ENCODE measurements at regions not wholly inside any gene's neighbourhood (a gene's known extent, or its start where the extent isn't known, plus 50 kb on each side); places are given as distances from the start of the nearest gene placed in this dataset.

DNA sequence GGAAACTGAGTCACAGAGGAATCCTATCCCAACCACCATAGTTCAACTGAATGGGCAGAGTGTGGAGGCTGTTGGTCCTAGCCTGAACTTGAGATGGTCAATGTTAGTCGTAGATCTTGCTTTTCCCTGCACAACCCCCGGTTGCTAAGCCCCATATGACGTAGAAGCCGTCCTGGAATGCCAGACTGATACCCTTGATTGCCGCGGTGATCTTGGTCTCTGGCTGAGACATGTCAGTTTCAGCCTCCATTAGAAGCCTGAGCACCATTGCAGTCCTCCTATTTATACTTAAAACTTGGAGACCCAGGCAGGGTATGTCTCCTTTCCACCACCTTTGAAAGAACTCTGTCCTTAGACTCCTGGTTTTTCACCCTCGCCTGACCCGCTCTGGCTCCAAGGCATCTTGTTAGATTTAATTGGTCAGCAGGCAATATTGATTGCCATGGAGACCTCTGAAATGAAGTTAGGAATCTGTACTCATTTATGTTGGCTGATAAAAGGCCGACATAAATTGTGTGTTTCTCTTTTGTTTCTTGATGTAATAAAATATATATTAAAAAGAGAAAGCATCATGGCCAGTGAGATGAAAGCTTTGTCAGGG lies 53.4 kb downstream of the RPLP1 start:
- CTCF ChIA-PET: no interaction called here
- POLR2A ChIA-PET: no interaction called here
- DNase-seq (ENCODE audit: extremely low spot score): no peak

DNA sequence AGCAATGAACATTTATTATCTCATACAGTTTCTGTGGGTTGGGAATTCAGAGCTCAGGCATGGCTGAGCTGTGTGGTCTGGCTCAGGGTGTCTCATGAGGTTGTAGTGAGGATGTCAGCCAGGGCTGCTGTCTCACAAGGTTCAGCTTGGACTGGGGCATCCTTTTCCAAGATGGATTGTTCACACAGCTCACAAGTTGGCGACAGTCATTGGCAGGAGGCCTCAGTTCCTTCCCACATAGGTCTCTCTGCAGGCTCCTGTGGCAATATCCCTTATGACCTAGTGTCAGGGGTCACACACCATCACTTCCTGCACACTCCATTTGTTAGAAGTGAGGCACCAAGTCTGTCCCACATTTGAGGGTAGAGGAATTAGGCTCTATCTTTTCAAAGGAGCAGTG lies 56.0 kb downstream of the RPLP1 start:
- DNase-seq (ENCODE audit: extremely low spot score): no peak
- TF ChIP-seq NFRKB (IDR thresholded peaks at IDR 0.05) (no peak), FOXA1 (IDR thresholded peaks at IDR 0.05) (no peak), SP1 (IDR thresholded peaks at IDR 0.05) (no peak), FOXM1 (IDR thresholded peaks at IDR 0.05; ENCODE audit: borderline replicate concordance) (no peak), ELF4 (IDR thresholded peaks at IDR 0.05) (no peak)
- ChIA-PET CTCF (interaction anchor here (0.6 kb wide), 1 partner anchor 30 kb away, joined by 3 read pairs; no protein-coding TSS in a partner anchor), POLR2A (no interaction called here)

More for the DNA sequence above, 53.4 kb downstream of the RPLP1 start:
- no peak for TF ChIP-seq FOXA1 (IDR thresholded peaks at IDR 0.05)
- TF ChIP-seq, protein P1, sequence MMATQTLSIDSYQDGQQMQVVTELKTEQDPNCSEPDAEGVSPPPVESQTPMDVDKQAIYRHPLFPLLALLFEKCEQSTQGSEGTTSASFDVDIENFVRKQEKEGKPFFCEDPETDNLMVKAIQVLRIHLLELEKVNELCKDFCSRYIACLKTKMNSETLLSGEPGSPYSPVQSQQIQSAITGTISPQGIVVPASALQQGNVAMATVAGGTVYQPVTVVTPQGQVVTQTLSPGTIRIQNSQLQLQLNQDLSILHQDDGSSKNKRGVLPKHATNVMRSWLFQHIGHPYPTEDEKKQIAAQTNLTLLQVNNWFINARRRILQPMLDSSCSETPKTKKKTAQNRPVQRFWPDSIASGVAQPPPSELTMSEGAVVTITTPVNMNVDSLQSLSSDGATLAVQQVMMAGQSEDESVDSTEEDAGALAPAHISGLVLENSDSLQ (IDR thresholded peaks at IDR 0.05): no peak
- TF ChIP-seq SUZ12 (IDR thresholded peaks at IDR 0.05): no peak
- TF ChIP-seq SP1 (IDR thresholded peaks at IDR 0.05): no peak
- no peak for TF ChIP-seq FOXK2 (IDR thresholded peaks at IDR 0.05)
- no peak for TF ChIP-seq L3MBTL2 (conservative IDR thresholded peaks at IDR 0.05)
- TF ChIP-seq LEF1 (IDR thresholded peaks at IDR 0.05; ENCODE audit: borderline replicate concordance): no peak
- TF ChIP-seq ELF4 (IDR thresholded peaks at IDR 0.05): no peak
- no peak for TF ChIP-seq ZNF384 (IDR thresholded peaks at IDR 0.05)
- no peak for TF ChIP-seq CTBP1 (IDR thresholded peaks at IDR 0.05; ENCODE audit: borderline replicate concordance)
- TF ChIP-seq FOXM1 (IDR thresholded peaks at IDR 0.05; ENCODE audit: borderline replicate concordance): no peak
- TF ChIP-seq ARNT (IDR thresholded peaks at IDR 0.05): no peak
- no peak for TF ChIP-seq NFRKB (IDR thresholded peaks at IDR 0.05)
- TF ChIP-seq HDGF (IDR thresholded peaks at IDR 0.05; ENCODE audit: borderline replicate concordance): no peak
- no peak for TF ChIP-seq TARDBP (IDR thresholded peaks at IDR 0.05)
- TF ChIP-seq BHLHE40 (IDR thresholded peaks at IDR 0.05; ENCODE audit: borderline replicate concordance): no peak

DNA sequence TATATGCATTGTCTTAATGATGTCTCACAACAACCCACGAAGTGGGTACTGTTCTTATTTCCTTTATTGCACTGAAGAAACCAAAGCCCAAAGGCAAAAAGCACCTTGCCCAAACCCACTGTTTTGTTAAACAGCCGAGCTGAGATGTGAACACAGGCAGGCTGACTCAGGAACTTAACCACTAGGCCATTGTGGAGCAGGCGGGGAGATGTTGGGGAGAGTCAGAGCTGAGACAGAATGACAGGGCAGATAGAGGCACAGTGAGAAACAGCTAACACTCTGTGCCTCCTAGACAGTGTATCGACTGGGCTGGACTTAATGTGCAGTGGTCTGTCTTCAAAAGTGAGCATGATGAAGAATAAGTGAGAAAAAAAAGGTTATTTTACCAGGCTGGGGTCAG lies 56.5 kb downstream of the RPLP1 start:
- TF ChIP-seq TARDBP (IDR thresholded peaks at IDR 0.05) (no peak), FOXM1 (IDR thresholded peaks at IDR 0.05; ENCODE audit: borderline replicate concordance) (no peak), HDGF (IDR thresholded peaks at IDR 0.05; ENCODE audit: borderline replicate concordance) (no peak), CTBP1 (IDR thresholded peaks at IDR 0.05; ENCODE audit: borderline replicate concordance) (no peak), SUZ12 (IDR thresholded peaks at IDR 0.05) (no peak), FOXK2 (IDR thresholded peaks at IDR 0.05) (no peak), L3MBTL2 (conservative IDR thresholded peaks at IDR 0.05) (no peak), SP1 (IDR thresholded peaks at IDR 0.05) (no peak), ZNF384 (IDR thresholded peaks at IDR 0.05) (no peak), NFRKB (IDR thresholded peaks at IDR 0.05) (no peak), FOXA1 (IDR thresholded peaks at IDR 0.05) (no peak), ARNT (IDR thresholded peaks at IDR 0.05) (no peak), LEF1 (IDR thresholded peaks at IDR 0.05; ENCODE audit: borderline replicate concordance) (no peak), ELF4 (IDR thresholded peaks at IDR 0.05) (no peak), BHLHE40 (IDR thresholded peaks at IDR 0.05; ENCODE audit: borderline replicate concordance) (no peak)
- TF ChIP-seq, protein P1 (IDR thresholded peaks at IDR 0.05): no peak
- no peak for DNase-seq (ENCODE audit: extremely low spot score)
- ChIA-PET CTCF (interaction anchor here (0.6 to 0.7 kb wide), 3 partner anchors 31 to 913 kb away, joined by 3 read pairs; no protein-coding TSS in a partner anchor), POLR2A (no interaction called here)

DNA sequence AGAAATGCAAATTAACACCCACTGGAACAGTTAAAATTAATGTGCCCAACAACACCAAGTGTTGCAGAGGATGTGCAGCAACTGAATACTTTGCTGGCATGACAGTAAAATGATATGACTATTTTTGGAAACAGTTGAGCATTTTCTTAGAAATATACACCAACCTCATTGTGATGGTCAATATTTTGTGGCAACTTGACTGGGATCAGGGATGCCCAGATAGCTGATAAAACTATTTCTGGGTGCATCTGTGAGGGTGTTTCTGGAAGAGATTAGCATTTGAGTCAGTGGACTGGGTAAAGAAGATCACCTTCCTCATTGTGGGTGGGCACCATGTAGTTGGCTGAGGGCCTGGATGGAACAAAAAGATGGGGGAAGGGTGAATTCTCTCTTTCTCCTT lies 57.9 kb downstream of the RPLP1 start:
- TF ChIP-seq SUZ12 (IDR thresholded peaks at IDR 0.05) (no peak), TARDBP (IDR thresholded peaks at IDR 0.05) (no peak), LEF1 (IDR thresholded peaks at IDR 0.05; ENCODE audit: borderline replicate concordance) (no peak), L3MBTL2 (conservative IDR thresholded peaks at IDR 0.05) (no peak), BHLHE40 (IDR thresholded peaks at IDR 0.05; ENCODE audit: borderline replicate concordance) (no peak), HDGF (IDR thresholded peaks at IDR 0.05; ENCODE audit: borderline replicate concordance) (no peak), ELF4 (IDR thresholded peaks at IDR 0.05) (no peak), ARNT (IDR thresholded peaks at IDR 0.05) (no peak), FOXA1 (IDR thresholded peaks at IDR 0.05) (no peak), SP1 (IDR thresholded peaks at IDR 0.05) (no peak), ZNF384 (IDR thresholded peaks at IDR 0.05) (no peak), FOXM1 (IDR thresholded peaks at IDR 0.05; ENCODE audit: borderline replicate concordance) (no peak), FOXK2 (IDR thresholded peaks at IDR 0.05) (no peak), NFRKB (IDR thresholded peaks at IDR 0.05) (no peak), CTBP1 (IDR thresholded peaks at IDR 0.05; ENCODE audit: borderline replicate concordance) (no peak)
- TF ChIP-seq, protein P1 (IDR thresholded peaks at IDR 0.05): no peak
- POLR2A ChIA-PET: no interaction called here
- CTCF ChIA-PET: no interaction called here
- no peak for DNase-seq (ENCODE audit: extremely low spot score)

DNA sequence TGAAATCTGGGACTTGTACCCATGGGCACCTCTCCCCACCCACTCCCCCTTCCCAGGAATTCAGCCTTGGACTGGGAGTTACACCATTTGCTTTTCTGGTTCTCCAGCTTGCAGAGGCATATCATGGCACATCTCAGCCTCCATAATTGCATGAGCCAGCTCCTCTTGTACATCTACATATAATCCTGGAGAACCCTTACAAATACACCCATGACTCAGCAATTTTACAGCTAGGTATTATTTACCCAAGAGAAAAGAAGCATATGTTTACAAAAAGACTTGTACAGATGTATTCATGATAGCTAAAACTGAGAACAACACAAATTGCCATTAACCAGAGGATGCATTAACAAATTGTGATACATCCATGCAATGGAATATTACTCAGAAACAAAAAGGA lies 58.4 kb downstream of the RPLP1 start:
- POLR2A ChIA-PET: no interaction called here
- CTCF ChIA-PET: no interaction called here
- no peak for DNase-seq (ENCODE audit: extremely low spot score)
- no peak for TF ChIP-seq CTBP1 (IDR thresholded peaks at IDR 0.05; ENCODE audit: borderline replicate concordance)
- no peak for TF ChIP-seq FOXM1 (IDR thresholded peaks at IDR 0.05; ENCODE audit: borderline replicate concordance)
- no peak for TF ChIP-seq ZNF384 (IDR thresholded peaks at IDR 0.05)
- TF ChIP-seq FOXA1 (IDR thresholded peaks at IDR 0.05): no peak
- TF ChIP-seq LEF1 (IDR thresholded peaks at IDR 0.05; ENCODE audit: borderline replicate concordance): no peak
- TF ChIP-seq, protein P1 (IDR thresholded peaks at IDR 0.05): no peak
- no peak for TF ChIP-seq FOXK2 (IDR thresholded peaks at IDR 0.05)
- no peak for TF ChIP-seq TARDBP (IDR thresholded peaks at IDR 0.05)
- TF ChIP-seq SP1 (IDR thresholded peaks at IDR 0.05): no peak

Measured in HEK293T (cell line).